ENCODE measurements at regions not wholly inside any gene's neighbourhood (a gene's known extent, or its start where the extent isn't known, plus 50 kb on each side); places are given as distances from the start of the nearest gene placed in this dataset.

DNA sequence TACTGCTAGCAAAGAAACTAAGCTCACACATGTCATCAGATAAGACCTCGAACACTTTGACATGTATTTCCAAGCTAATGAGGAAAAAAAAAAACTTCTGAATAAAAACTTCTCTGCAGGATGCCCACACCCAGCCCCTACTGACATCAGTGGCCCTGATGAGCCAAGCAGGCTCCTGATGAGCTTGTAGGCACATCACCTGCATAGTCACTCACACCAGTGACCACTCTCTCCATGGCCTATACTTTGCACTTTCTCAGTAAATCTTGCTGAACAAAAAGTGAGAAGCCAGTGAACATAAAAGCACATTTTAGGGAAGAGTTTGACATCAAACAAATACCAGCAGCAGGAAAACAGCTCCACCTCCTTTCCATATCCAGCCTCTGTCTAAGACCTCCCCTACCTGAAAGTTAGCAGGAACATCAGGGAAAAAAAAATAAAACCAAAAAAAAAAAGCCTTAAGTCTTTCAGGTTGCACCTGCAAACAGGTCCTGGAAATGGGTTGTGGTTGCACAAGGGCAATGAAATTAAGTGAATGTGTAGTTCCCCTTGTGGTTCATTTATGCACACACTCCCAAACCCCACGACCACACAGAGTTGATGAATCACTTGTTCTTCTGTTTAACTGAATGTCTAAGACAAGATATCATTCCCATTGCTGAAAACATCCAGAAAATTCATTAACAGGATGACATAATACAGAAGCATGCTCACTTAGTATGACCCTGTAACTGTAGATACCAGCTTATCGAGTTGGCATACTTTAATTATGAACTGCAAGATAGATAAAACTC is 205.2 kb upstream of the PDE1C start (continued):
- TF ChIP-seq, protein P1, sequence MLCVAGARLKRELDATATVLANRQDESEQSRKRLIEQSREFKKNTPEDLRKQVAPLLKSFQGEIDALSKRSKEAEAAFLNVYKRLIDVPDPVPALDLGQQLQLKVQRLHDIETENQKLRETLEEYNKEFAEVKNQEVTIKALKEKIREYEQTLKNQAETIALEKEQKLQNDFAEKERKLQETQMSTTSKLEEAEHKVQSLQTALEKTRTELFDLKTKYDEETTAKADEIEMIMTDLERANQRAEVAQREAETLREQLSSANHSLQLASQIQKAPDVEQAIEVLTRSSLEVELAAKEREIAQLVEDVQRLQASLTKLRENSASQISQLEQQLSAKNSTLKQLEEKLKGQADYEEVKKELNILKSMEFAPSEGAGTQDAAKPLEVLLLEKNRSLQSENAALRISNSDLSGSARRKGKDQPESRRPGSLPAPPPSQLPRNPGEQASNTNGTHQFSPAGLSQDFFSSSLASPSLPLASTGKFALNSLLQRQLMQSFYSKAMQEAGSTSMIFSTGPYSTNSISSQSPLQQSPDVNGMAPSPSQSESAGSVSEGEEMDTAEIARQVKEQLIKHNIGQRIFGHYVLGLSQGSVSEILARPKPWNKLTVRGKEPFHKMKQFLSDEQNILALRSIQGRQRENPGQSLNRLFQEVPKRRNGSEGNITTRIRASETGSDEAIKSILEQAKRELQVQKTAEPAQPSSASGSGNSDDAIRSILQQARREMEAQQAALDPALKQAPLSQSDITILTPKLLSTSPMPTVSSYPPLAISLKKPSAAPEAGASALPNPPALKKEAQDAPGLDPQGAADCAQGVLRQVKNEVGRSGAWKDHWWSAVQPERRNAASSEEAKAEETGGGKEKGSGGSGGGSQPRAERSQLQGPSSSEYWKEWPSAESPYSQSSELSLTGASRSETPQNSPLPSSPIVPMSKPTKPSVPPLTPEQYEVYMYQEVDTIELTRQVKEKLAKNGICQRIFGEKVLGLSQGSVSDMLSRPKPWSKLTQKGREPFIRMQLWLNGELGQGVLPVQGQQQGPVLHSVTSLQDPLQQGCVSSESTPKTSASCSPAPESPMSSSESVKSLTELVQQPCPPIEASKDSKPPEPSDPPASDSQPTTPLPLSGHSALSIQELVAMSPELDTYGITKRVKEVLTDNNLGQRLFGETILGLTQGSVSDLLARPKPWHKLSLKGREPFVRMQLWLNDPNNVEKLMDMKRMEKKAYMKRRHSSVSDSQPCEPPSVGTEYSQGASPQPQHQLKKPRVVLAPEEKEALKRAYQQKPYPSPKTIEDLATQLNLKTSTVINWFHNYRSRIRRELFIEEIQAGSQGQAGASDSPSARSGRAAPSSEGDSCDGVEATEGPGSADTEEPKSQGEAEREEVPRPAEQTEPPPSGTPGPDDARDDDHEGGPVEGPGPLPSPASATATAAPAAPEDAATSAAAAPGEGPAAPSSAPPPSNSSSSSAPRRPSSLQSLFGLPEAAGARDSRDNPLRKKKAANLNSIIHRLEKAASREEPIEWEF (IDR thresholded peaks at IDR 0.05; ENCODE audit: insufficient replicate concordance, low read depth, low read length), result no peak
- TF ChIP-seq, protein P2, sequence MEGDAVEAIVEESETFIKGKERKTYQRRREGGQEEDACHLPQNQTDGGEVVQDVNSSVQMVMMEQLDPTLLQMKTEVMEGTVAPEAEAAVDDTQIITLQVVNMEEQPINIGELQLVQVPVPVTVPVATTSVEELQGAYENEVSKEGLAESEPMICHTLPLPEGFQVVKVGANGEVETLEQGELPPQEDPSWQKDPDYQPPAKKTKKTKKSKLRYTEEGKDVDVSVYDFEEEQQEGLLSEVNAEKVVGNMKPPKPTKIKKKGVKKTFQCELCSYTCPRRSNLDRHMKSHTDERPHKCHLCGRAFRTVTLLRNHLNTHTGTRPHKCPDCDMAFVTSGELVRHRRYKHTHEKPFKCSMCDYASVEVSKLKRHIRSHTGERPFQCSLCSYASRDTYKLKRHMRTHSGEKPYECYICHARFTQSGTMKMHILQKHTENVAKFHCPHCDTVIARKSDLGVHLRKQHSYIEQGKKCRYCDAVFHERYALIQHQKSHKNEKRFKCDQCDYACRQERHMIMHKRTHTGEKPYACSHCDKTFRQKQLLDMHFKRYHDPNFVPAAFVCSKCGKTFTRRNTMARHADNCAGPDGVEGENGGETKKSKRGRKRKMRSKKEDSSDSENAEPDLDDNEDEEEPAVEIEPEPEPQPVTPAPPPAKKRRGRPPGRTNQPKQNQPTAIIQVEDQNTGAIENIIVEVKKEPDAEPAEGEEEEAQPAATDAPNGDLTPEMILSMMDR (IDR thresholded peaks at IDR 0.05 in 2 of 3, conservative IDR thresholded peaks at IDR 0.05 in 1 of 3; ENCODE audit: control insufficient read depth in 2 of 3, extremely low read depth in 1 of 3, insufficient read depth in 1 of 3, low read depth in 3 of 3, low read length in 3 of 3), result no peak
- peak; percentile 58; the same call in 1 of the 2 replicates for TF ChIP-seq BCL11A (IDR thresholded peaks at IDR 0.05; ENCODE audit: low read depth, low read length)
- no peak for TF ChIP-seq MEF2B (IDR thresholded peaks at IDR 0.05; ENCODE audit: partially characterized antibody, poor library complexity, severe bottlenecking)
- TF ChIP-seq FOXK2 (IDR thresholded peaks at IDR 0.05), result no peak
- TF ChIP-seq RB1 (IDR thresholded peaks at IDR 0.05; ENCODE audit: borderline replicate concordance), result no peak
- TF ChIP-seq, protein P3, sequence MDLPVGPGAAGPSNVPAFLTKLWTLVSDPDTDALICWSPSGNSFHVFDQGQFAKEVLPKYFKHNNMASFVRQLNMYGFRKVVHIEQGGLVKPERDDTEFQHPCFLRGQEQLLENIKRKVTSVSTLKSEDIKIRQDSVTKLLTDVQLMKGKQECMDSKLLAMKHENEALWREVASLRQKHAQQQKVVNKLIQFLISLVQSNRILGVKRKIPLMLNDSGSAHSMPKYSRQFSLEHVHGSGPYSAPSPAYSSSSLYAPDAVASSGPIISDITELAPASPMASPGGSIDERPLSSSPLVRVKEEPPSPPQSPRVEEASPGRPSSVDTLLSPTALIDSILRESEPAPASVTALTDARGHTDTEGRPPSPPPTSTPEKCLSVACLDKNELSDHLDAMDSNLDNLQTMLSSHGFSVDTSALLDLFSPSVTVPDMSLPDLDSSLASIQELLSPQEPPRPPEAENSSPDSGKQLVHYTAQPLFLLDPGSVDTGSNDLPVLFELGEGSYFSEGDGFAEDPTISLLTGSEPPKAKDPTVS (IDR thresholded peaks at IDR 0.05; ENCODE audit: low read depth, low read length), result no peak
- no peak for TF ChIP-seq POLR2AphosphoS5 (IDR thresholded peaks at IDR 0.05; ENCODE audit: low read length)
- TF ChIP-seq, protein P4, sequence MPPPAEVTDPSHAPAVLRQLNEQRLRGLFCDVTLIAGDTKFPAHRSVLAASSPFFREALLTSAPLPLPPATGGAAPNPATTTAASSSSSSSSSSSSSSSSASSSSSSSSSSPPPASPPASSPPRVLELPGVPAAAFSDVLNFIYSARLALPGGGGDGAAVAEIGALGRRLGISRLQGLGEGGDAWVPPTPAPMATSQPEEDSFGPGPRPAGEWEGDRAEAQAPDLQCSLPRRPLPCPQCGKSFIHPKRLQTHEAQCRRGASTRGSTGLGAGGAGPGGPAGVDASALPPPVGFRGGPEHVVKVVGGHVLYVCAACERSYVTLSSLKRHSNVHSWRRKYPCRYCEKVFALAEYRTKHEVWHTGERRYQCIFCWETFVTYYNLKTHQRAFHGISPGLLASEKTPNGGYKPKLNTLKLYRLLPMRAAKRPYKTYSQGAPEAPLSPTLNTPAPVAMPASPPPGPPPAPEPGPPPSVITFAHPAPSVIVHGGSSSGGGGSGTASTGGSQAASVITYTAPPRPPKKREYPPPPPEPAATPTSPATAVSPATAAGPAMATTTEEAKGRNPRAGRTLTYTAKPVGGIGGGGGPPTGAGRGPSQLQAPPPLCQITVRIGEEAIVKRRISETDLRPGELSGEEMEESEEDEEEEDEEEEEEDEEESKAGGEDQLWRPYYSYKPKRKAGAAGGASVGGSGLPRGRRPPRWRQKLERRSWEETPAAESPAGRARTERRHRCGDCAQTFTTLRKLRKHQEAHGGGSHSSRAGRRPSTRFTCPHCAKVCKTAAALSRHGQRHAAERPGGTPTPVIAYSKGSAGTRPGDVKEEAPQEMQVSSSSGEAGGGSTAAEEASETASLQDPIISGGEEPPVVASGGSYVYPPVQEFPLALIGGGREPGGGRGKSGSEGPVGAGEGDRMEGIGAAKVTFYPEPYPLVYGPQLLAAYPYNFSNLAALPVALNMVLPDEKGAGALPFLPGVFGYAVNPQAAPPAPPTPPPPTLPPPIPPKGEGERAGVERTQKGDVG (CRISPR knock-in tag; IDR thresholded peaks at IDR 0.05), result no peak
- TF ChIP-seq KAT2A (conservative IDR thresholded peaks at IDR 0.05; ENCODE audit: control insufficient read depth, low read depth, low read length), result no peak
